OCI-LY3 (cell line): ENCODE measurements at regions not wholly inside any gene's neighbourhood (a gene's known extent, or its start where the extent isn't known, plus 50 kb on each side); places are given as distances from the start of the nearest gene placed in this dataset.

Source experiments
- EZH2phosphoT487 ChIP-seq: fragments of 200-600 bp; shearing (Covaris generic); IDR thresholded peaks from 2 replicates; pipeline ENCODE4 v1.6.1; 2018; ENCODE audit warnings: antibody characterized with exemption, mixed run types, low read depth
- TF ChIP-seq, protein P1 (sequence below): fragments of 200-600, 300-600 bp; sonication (generic); IDR thresholded peaks from 2 replicates; pipeline ENCODE4 v1.5.1; 2014; ENCODE audit warnings: antibody characterized with exemption, low read length, low read depth

DNA sequence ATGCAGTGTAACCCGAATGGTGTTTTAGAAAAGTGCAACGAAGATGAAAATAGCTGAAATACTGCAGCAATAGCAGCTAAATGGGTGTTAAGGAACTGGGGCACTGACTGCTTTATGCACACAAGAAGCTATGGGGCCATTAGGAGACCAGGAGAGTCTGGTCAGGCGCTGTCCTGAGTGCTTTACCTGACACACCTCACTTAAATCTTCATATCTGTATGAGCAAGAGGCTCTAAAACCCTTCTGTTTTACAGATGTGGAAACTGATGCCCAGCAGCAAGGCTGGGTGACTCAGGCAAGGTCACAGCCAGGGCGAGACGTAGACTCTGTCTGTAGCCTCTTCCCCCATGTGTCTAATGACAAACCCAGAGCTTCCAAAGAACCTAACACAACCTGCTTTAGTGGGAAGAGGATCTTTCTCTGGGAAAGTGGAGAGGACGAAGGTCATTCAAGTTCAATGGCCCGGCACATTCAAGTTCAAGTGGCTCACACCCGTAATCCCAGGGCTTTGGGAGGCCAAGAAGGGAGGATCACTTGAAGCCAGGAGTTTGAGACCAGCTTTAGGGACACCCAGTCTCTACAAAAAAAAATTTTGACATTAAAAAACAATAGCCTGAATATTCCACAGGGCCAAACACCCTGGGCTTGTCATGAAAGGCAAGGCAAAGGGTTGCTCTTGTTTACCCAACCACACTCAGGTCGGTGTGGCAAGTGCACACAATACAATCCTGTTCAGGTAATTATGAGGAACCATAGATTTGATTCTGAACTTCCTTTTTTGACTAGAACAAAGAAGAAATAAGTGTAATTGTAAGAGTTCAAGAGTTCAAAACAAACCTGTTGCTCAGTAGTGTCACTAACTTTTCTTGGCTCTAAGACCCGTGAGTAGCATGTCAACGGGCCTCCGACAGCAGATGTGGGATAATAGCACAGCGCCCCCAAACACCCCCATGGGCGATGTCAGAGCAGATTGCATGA is 53.7 kb upstream of the KLF6 start:
- TF ChIP-seq, protein P1, sequence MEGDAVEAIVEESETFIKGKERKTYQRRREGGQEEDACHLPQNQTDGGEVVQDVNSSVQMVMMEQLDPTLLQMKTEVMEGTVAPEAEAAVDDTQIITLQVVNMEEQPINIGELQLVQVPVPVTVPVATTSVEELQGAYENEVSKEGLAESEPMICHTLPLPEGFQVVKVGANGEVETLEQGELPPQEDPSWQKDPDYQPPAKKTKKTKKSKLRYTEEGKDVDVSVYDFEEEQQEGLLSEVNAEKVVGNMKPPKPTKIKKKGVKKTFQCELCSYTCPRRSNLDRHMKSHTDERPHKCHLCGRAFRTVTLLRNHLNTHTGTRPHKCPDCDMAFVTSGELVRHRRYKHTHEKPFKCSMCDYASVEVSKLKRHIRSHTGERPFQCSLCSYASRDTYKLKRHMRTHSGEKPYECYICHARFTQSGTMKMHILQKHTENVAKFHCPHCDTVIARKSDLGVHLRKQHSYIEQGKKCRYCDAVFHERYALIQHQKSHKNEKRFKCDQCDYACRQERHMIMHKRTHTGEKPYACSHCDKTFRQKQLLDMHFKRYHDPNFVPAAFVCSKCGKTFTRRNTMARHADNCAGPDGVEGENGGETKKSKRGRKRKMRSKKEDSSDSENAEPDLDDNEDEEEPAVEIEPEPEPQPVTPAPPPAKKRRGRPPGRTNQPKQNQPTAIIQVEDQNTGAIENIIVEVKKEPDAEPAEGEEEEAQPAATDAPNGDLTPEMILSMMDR, result peak; percentile 16; the same call in 1 of the 2 replicates
- TF ChIP-seq EZH2phosphoT487, result no peak
